ENCODE measurements at regions not wholly inside any gene's neighbourhood (a gene's known extent, or its start where the extent isn't known, plus 50 kb on each side); places are given as distances from the start of the nearest gene placed in this dataset.

DNA sequence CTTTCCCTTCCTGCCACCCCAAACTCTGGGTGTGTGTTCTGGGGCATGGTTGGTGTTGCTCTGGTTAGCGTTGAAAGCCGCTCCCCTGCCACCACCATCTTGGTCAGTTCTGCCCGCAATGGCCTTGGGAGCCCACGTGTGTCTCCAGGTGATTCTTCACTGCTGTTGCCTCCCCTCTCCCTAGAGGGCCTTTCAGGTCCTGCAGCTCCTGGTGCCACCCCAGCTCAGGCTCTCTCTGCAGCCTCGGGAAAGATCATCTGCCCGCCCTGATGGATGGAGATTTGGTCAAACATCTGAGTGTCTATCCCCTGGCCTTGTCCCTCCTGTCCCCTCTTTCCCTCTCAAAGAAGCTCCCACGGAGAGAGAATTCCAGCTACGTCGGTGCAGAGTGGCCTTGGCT is 241.3 kb downstream of the RBFOX3 start:
- TF ChIP-seq, protein P1, sequence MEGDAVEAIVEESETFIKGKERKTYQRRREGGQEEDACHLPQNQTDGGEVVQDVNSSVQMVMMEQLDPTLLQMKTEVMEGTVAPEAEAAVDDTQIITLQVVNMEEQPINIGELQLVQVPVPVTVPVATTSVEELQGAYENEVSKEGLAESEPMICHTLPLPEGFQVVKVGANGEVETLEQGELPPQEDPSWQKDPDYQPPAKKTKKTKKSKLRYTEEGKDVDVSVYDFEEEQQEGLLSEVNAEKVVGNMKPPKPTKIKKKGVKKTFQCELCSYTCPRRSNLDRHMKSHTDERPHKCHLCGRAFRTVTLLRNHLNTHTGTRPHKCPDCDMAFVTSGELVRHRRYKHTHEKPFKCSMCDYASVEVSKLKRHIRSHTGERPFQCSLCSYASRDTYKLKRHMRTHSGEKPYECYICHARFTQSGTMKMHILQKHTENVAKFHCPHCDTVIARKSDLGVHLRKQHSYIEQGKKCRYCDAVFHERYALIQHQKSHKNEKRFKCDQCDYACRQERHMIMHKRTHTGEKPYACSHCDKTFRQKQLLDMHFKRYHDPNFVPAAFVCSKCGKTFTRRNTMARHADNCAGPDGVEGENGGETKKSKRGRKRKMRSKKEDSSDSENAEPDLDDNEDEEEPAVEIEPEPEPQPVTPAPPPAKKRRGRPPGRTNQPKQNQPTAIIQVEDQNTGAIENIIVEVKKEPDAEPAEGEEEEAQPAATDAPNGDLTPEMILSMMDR (IDR thresholded peaks at IDR 0.05; ENCODE audit: low read length, missing control alignments): no peak
- DNase-seq (ENCODE audit: low read depth): no peak
- H3K4me3 ChIP-seq (replicated peaks; ENCODE audit: low read depth, low read length): no peak overlapping the region

DNA sequence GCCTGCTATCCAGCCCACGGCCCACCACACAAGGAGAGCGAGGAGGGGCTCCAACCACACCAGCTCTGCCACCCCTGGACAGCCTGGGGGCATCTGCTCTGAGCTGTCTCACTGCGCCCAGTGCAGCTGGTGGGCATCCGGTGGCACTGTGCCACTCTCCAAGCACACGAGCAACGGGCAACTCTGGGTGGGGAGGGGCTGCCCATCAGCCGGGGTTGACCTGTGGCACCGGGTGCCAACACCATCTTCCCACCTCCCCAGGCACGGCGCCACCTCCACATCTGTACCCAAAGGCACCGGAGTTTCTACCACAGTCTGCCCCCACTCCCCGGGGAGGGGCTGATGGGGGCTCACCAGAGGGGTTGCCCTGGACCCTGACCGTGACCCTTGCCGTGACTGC is 241.8 kb downstream of the RBFOX3 start:
- TF ChIP-seq, protein P1 (IDR thresholded peaks at IDR 0.05; ENCODE audit: low read length, missing control alignments): no peak
- no peak for DNase-seq (ENCODE audit: low read depth)
- no peak overlapping the region for H3K4me3 ChIP-seq (replicated peaks; ENCODE audit: low read depth, low read length)

DNA sequence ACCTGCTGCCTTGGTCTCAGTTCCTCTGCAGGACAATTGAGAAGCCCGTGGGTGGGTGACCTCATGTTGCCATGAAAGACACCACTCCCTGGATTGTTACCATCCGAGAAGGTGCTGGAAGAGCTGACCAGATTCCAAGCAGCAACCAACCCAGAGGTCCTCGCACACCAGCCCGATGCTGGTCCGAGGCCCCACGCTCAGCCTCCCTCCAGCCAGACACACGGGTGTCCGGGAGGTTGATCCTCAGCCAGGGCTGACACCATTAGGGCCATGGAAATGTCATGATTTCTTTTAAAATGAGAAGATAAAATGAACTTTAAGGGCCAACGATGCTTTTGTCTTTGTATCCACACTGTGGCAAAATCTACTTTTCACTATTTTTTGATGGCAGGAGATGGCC is 242.3 kb downstream of the RBFOX3 start:
- TF ChIP-seq, protein P1 (IDR thresholded peaks at IDR 0.05; ENCODE audit: low read length, missing control alignments): no peak
- no peak overlapping the region for H3K4me3 ChIP-seq (replicated peaks; ENCODE audit: low read depth, low read length)
- no peak for DNase-seq (ENCODE audit: low read depth)

DNA sequence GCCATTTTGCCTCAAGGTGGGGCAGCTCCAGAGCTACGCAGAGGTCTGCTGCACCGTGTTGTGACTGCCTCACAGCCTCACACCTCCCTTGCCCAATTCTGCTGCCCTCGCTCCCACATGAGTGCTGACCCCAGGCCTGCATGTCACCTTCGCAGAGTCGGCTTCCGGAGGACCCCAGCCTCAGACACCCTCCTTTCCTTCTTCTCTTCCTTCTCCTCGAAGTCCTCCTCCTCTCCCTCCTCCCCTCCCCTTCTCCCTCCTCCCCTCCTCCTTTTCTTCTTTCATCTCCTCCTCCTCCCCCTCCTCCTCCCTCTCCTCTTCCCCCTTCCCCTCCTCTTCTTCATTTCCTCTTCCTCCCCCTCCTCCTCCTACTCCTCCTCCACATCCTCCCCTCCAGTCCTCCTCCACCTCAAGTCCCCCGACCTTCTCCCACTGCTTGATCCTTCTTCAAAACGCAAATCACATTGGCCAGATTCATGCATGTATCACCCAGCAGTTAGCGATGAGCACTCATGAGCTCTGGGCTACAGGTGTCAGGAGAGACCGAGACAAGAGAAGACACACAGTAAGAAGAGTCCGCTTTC is 243.8 kb downstream of the RBFOX3 start:
- TF ChIP-seq, protein P1 (IDR thresholded peaks at IDR 0.05; ENCODE audit: low read length, missing control alignments): no peak
- DNase-seq (ENCODE audit: low read depth): no peak
- H3K4me3 ChIP-seq (replicated peaks; ENCODE audit: low read depth, low read length): no peak overlapping the region

DNA sequence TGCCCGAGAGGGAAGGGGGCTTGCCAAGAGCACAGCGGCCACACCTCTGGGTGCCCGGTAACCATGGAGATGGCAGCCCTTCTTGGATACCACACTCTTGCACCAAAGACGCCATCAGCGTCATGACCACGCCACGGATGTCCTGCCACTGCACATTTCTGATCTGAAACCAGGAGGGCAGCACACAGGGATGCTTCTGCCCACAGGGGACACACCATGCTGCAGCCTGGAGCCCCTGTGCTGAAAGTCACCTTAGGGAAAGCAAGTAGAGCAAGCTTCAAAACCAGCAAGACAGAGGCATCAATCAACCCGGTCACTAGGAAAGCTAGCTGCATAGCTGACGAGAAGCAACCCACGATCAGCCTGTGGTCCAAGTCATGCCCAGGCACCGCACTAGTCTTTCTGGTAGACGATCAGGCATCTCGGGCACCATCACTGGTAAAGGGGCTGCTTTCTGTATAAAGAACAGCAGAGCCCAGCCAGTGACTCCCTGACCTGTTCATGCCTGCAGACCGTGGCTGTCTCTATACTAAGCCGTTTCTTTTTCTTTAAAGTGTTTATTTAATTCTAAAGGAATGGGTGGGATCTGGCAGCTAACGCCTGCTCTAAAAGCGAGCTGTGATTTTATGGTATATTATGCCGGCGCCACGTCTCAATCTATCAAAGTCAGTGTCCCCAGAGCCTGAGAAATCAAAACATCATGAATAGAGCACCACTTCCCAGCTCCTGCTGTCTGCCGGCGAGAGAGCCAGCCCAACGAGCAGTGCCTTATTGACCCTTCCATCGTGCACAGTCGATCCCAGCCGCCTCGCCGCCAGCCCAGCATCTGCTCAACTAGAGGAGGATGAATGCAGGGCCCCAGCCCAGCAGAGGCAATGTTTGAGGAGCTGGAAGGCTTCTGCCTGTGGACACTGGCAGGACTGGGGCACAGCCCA is 244.7 kb downstream of the RBFOX3 start:
- TF ChIP-seq, protein P1 (IDR thresholded peaks at IDR 0.05; ENCODE audit: low read length, missing control alignments): no peak
- no peak overlapping the region for H3K4me3 ChIP-seq (replicated peaks; ENCODE audit: low read depth, low read length)
- DNase-seq (ENCODE audit: low read depth): no peak

DNA sequence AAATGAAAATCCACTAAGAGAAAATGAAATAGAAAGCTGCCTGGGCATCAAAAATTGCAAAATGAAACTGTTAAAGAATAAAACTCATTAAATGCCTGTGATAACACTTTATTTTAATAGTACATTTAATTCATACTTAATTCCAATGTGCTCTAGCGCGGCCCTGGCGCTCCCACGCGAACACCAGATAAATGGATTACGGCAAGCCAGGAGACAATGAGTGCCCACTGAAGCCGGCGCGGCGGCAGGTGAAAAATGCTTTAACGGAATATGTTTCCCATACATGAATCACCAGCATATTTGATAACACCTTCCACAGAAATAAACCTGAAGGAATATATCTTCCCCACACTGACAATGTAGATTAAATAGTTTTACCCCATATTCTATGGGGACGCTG is 245.5 kb downstream of the RBFOX3 start:
- no peak for DNase-seq (ENCODE audit: low read depth)
- H3K4me3 ChIP-seq (replicated peaks; ENCODE audit: low read depth, low read length): no peak overlapping the region
- TF ChIP-seq, protein P1 (IDR thresholded peaks at IDR 0.05; ENCODE audit: low read length, missing control alignments): no peak

Data from fibroblast of pulmonary artery (primary cell).